MCF 10A (cell line): ENCODE measurements at regions not wholly inside any gene's neighbourhood (a gene's known extent, or its start where the extent isn't known, plus 50 kb on each side); places are given as distances from the start of the nearest gene placed in this dataset.

Source experiments
- BruUV-seq: library from RNA; stranded (reverse); fragments of 400-500 nt; replicated peaks from 2 replicates; lab custom pipeline; 2021; lab: Mats Ljungman, UMichigan
- CTCF ChIA-PET: fragments of 300-600 bp; sonication (Branson Sonifier 250); formaldehyde crosslinking; extraction: SDS; loops from one replicate; lab custom pipeline; 2021; ENCODE audit warnings: antibody characterized with exemption, inconsistent platforms; lab: Yijun Ruan, JAX
- POLR2A ChIA-PET: fragments of 300-600, 350-650 bp; sonication (Branson Sonifier 250); formaldehyde crosslinking; extraction: SDS; loops from one replicate; lab custom pipeline; 2020; ENCODE audit warnings: antibody characterized with exemption, inconsistent platforms; lab: Yijun Ruan, JAX
- DNase-seq: peaks from one replicate; pipeline ENCODE4 v3.0.0-alpha.2; 2018; ENCODE audit not compliant: unreplicated experiment
- H3K27ac Mint-ChIP-seq: one replicate; pipeline ENCODE4 v1.8.0; 2022; ENCODE audit warnings: mild to moderate bottlenecking, low read depth, mixed read lengths; ENCODE audit not compliant: unreplicated experiment
- H3K27me3 Mint-ChIP-seq: one replicate; pipeline ENCODE4 v1.8.0; 2022; ENCODE audit warnings: mixed read lengths; ENCODE audit not compliant: insufficient read depth, unreplicated experiment
- H3K36me3 Mint-ChIP-seq: one replicate; pipeline ENCODE4 v1.8.0; 2022; ENCODE audit warnings: mild to moderate bottlenecking, moderate library complexity, mixed read lengths; ENCODE audit not compliant: insufficient read depth, unreplicated experiment
- H3K4me1 Mint-ChIP-seq: one replicate; pipeline ENCODE4 v1.8.0; 2022; ENCODE audit warnings: mixed read lengths; ENCODE audit not compliant: insufficient read depth, unreplicated experiment
- H3K4me3 Mint-ChIP-seq: one replicate; pipeline ENCODE4 v1.8.0; 2022; ENCODE audit warnings: mild to moderate bottlenecking, moderate library complexity, mixed read lengths; ENCODE audit not compliant: unreplicated experiment
- H3K9me3 Mint-ChIP-seq: one replicate; pipeline ENCODE4 v1.8.0; 2022; ENCODE audit warnings: mixed read lengths; ENCODE audit not compliant: unreplicated experiment
- intact Hi-C: fragments of 100-400 bp; cut with micrococcal nuclease; formaldehyde crosslinking; loops from 2 replicates; pipeline ENCODE4 v1.14.1; 2022
- TF ChIP-seq, protein P1 (sequence below): fragments of 200-600 bp; IDR thresholded peaks from one replicate; pipeline ENCODE4 v1.8.0; 2022; ENCODE audit warnings: antibody characterized with exemption, mild to moderate bottlenecking; ENCODE audit not compliant: unreplicated experiment

DNA sequence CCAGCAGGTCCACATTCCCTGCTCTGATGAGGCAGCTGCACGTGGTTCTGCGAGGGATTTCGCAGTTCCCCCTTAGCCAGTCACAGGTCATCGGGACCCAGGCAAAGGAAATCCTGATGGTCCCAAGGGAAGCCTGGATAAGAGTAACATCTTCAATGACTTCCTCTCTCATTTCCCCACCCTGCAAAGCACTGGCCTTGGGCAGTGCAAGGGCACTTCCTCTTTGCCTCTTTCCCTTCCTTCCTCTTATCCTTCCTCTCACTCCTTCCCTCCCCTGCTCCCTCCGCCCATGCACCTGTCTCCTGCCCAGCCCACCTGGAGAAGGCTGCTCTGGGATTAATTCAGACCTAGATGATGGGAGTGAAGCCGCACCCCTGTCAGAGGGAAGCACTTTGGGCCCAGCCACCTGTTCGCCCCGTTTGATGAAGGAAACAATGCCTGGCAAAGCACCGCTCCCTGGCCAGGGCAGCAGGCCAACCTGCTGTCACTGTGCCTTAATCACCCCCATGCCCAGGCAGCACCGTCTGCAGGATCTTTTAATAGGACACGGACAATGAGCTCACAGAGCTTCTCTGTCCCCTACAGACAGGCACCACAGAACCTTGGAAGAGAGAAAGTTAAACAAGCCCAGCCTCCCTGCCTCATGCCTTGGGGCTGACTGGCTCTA, 113.5 kb upstream of the PABPC3 start:
- POLR2A ChIA-PET, result interaction anchor here (0.6 kb wide), 1 partner anchor 463 kb away, joined by 3 read pairs; no protein-coding TSS in a partner anchor
- peaks cover 17% of the 10 kb centered on the region for H3K4me1 Mint-ChIP-seq
- no TSS peak for BruUV-seq
- no peak for DNase-seq
- TF ChIP-seq, protein P1, sequence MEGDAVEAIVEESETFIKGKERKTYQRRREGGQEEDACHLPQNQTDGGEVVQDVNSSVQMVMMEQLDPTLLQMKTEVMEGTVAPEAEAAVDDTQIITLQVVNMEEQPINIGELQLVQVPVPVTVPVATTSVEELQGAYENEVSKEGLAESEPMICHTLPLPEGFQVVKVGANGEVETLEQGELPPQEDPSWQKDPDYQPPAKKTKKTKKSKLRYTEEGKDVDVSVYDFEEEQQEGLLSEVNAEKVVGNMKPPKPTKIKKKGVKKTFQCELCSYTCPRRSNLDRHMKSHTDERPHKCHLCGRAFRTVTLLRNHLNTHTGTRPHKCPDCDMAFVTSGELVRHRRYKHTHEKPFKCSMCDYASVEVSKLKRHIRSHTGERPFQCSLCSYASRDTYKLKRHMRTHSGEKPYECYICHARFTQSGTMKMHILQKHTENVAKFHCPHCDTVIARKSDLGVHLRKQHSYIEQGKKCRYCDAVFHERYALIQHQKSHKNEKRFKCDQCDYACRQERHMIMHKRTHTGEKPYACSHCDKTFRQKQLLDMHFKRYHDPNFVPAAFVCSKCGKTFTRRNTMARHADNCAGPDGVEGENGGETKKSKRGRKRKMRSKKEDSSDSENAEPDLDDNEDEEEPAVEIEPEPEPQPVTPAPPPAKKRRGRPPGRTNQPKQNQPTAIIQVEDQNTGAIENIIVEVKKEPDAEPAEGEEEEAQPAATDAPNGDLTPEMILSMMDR, result no peak
- intact Hi-C loops, result no loop called here
- H3K27ac Mint-ChIP-seq, result no peak overlapping the region
- peaks cover 2% of the 10 kb centered on the region for H3K27me3 Mint-ChIP-seq
- no peak overlapping the region for H3K4me3 Mint-ChIP-seq
- no peaks in the 10 kb centered on the region for H3K9me3 Mint-ChIP-seq
- no peaks in the 10 kb centered on the region for H3K36me3 Mint-ChIP-seq
- CTCF ChIA-PET, result interaction anchor here (0.6 to 1.2 kb wide), 4 partner anchors 12 to 291 kb away, joined by 3 to 7 read pairs (median 4); no protein-coding TSS in a partner anchor

- Mint-ChIP-seq H3K27me3 (peaks cover 8% of the 10 kb centered on the region), H3K4me1 (peaks cover 17% of the 10 kb centered on the region), H3K9me3 (no peaks in the 10 kb centered on the region), H3K36me3 (no peaks in the 10 kb centered on the region), H3K4me3 (no peak overlapping the region), H3K27ac (no peak overlapping the region)
- TF ChIP-seq, protein P1, result no peak
- ChIA-PET CTCF (interaction anchor here (0.9 kb wide), 1 partner anchor 13 kb away, joined by 7 read pairs; no protein-coding TSS in a partner anchor), POLR2A (interaction anchor here (0.6 kb wide), 1 partner anchor 464 kb away, joined by 3 read pairs; no protein-coding TSS in a partner anchor)
- no TSS peak for BruUV-seq
- intact Hi-C loops, result no loop called here
- DNase-seq, result no peak
Observed at GRCh38 chr13:24983094-24983493, 112.8 kb upstream of the PABPC3 start.

DNA sequence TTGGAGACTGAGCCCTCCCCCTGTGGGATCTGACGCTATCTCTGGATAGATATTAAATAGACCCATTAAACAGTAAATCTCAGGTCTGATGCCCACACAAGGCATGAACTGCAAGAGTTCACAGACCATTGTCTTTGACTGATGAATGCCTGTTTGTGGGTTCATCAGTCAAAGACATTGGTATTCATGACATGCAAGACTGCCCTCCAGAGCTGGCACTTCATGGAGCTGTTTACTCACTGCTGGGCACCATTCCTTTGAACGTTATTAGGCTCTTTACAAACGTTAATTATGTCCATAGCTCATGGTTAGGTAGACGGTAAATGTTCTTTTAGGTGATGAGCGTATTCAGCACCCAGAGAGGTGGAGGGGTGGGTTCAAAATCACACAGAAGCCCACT, 111.8 kb upstream of the PABPC3 start:
- no peak overlapping the region for H3K4me3 Mint-ChIP-seq
- TF ChIP-seq, protein P1, result no peak
- peaks cover 17% of the 10 kb centered on the region for H3K4me1 Mint-ChIP-seq
- H3K27me3 Mint-ChIP-seq, result peaks cover 15% of the 10 kb centered on the region
- POLR2A ChIA-PET, result no interaction called here
- no peaks in the 10 kb centered on the region for H3K9me3 Mint-ChIP-seq
- DNase-seq, result no peak
- intact Hi-C loops, result no loop called here
- CTCF ChIA-PET, result interaction anchor here (2.5 kb wide), 1 partner anchor 11 kb away, joined by 17 read pairs; no protein-coding TSS in a partner anchor
- no peak overlapping the region for H3K27ac Mint-ChIP-seq
- H3K36me3 Mint-ChIP-seq, result no peaks in the 10 kb centered on the region
- BruUV-seq, result no TSS peak

DNA sequence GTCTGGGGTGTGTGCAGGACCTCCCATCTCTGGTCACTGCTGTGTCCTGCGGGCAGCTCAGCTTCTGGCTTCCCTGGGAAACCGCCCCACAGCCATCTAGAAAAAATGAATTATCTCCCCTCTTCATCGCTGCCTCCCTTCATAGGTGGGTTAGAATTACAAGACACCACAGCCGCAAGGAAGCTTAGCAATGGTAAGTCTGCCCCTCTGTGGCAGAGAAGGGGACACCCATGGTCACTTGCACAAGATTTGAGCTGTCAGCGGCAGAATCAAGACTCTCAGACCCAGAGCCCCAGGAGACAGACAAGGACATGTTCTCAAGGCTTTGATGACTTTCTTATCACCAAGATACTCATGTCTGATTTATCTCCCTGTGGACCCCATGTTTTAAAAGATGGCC, 110.8 kb upstream of the PABPC3 start:
- CTCF ChIA-PET, result interaction anchor here (1.5 to 2.5 kb wide), 2 partner anchors 10 to 291 kb away, joined by 3 to 17 read pairs; no protein-coding TSS in a partner anchor
- intact Hi-C loops, result no loop called here
- no peak overlapping the region for H3K4me3 Mint-ChIP-seq

More for the DNA sequence above, 110.8 kb upstream of the PABPC3 start:
- POLR2A ChIA-PET, result no interaction called here
- DNase-seq, result no peak
- H3K9me3 Mint-ChIP-seq, result no peaks in the 10 kb centered on the region
- H3K27me3 Mint-ChIP-seq, result peaks cover 15% of the 10 kb centered on the region
- no peaks in the 10 kb centered on the region for H3K36me3 Mint-ChIP-seq
- TF ChIP-seq, protein P1, result no peak
- BruUV-seq, result no TSS peak
- no peak overlapping the region for H3K27ac Mint-ChIP-seq
- H3K4me1 Mint-ChIP-seq, result peaks cover 17% of the 10 kb centered on the region
